Endothelial cell of umbilical vein (primary cell): ENCODE measurements at regions not wholly inside any gene's neighbourhood (a gene's known extent, or its start where the extent isn't known, plus 50 kb on each side); places are given as distances from the start of the nearest gene placed in this dataset.

ENCODE experiments used
- BruUV-seq: library from RNA; stranded (reverse); fragments of 400-500 nt; replicated peaks from 2 replicates; lab custom pipeline; 2021; lab: Mats Ljungman, UMichigan
- CTCF ChIA-PET: fragments of 300-600, 350-600 bp; sonication (Branson Sonifier 250); formaldehyde crosslinking; loops from one replicate; lab custom pipeline; 2021; ENCODE audit warnings: antibody characterized with exemption, inconsistent platforms; lab: Charles Lee
- POLR2A ChIA-PET: fragments of 300-600, 350-600 bp; sonication (Branson Sonifier 250); formaldehyde crosslinking; loops from one replicate; lab custom pipeline; 2021; ENCODE audit warnings: antibody characterized with exemption, inconsistent platforms; lab: Charles Lee
- DNase-seq: peaks from one replicate; pipeline ENCODE4 v3.0.0-alpha.2; 2011; ENCODE audit warnings: low read depth, low spot score
- FAIRE-seq: peaks from 2 replicates; lab custom pipeline; 2011; peaks lifted over from hg19 to GRCh38; lab: Jason Lieb, UNC
- H2AFZ ChIP-seq: 2 replicates; pipeline ENCODE4 v1.6.0; 2012; ENCODE audit warnings: low read depth, low read length, control low read depth, inconsistent platforms
- H3K27ac ChIP-seq: 2 replicates; pipeline ENCODE4 v1.5.1; 2011; ENCODE audit warnings: low read depth, mild to moderate bottlenecking, control low read depth, low read length, moderate library complexity; ENCODE audit not compliant: insufficient read depth
- H3K27me3 ChIP-seq, 2 experiments: 2 replicates each; pipeline versions ENCODE4 v1.6.0 to v1.6.1; 2011; ENCODE audit warnings: low read length in 2 of 2, mixed read lengths in 1 of 2; ENCODE audit not compliant: control insufficient read depth in 2 of 2, insufficient read depth in 2 of 2
- H3K36me3 ChIP-seq, 2 experiments: 2 replicates in 1 of 2; 3 replicates in 1 of 2; pipeline ENCODE4 v1.5.1; 2011; ENCODE audit warnings: low read length in 2 of 2, mild to moderate bottlenecking in 1 of 2, moderate library complexity in 1 of 2; ENCODE audit not compliant: control insufficient read depth in 2 of 2, insufficient read depth in 2 of 2; ENCODE audit errors: extremely low read depth in 1 of 2
- H3K4me1 ChIP-seq: 3 replicates; pipeline ENCODE4 v1.5.1; 2011; ENCODE audit warnings: mild to moderate bottlenecking, low read length; ENCODE audit not compliant: control insufficient read depth, insufficient read depth; ENCODE audit errors: extremely low read depth
- H3K4me2 ChIP-seq: 2 replicates; pipeline ENCODE4 v1.6.1; 2011; ENCODE audit warnings: low read length, control low read depth, mixed read lengths; ENCODE audit not compliant: insufficient read depth
- H3K4me3 ChIP-seq, 3 experiments: fragments of 200-600 bp in 1 of 3; sonication (generic), shearing (Covaris generic) in 1 of 3; replicated peaks in 1 of 3; 2 replicates each; pipeline ENCODE4 v1.5.1; 2011 to 2016; ENCODE audit warnings: control low read depth in 3 of 3, low read length in 3 of 3, mild to moderate bottlenecking in 2 of 3, inconsistent platforms in 1 of 3, low read depth in 1 of 3, moderate library complexity in 1 of 3; ENCODE audit not compliant: insufficient read depth in 1 of 3
- H3K79me2 ChIP-seq: 2 replicates; pipeline ENCODE4 v1.6.0; 2012; ENCODE audit warnings: low read length, inconsistent platforms; ENCODE audit not compliant: control insufficient read depth, insufficient read depth
- H3K9ac ChIP-seq: replicated peaks from 2 replicates; pipeline ENCODE3; 2011; ENCODE audit warnings: low read length, control low read depth; ENCODE audit not compliant: insufficient read depth; ENCODE audit errors: extremely low read depth
- H3K9me1 ChIP-seq: replicated peaks from 3 replicates; pipeline ENCODE4 v1.6.0; 2011; ENCODE audit warnings: mild to moderate bottlenecking, low read length; ENCODE audit not compliant: control insufficient read depth, insufficient read depth; ENCODE audit errors: extremely low read depth
- H3K9me3 ChIP-seq: replicated peaks from 2 replicates; pipeline ENCODE4 v1.5.1; 2012; ENCODE audit warnings: low read length, inconsistent platforms; ENCODE audit not compliant: control insufficient read depth, insufficient read depth
- H4K20me1 ChIP-seq: replicated peaks from 2 replicates; pipeline ENCODE3; 2011; ENCODE audit warnings: mild to moderate bottlenecking, low read length; ENCODE audit not compliant: control insufficient read depth, insufficient read depth; ENCODE audit errors: extremely low read depth
- EZH2 ChIP-seq: IDR thresholded peaks from 2 replicates; pipeline ENCODE4 v1.6.1; 2012; ENCODE audit warnings: borderline replicate concordance, low read depth, mild to moderate bottlenecking, moderate library complexity, low read length, inconsistent platforms; ENCODE audit not compliant: severe bottlenecking
- FOS ChIP-seq: IDR thresholded peaks from 2 replicates; pipeline ENCODE4 v1.6.1; 2011; ENCODE audit warnings: mild to moderate bottlenecking, low read length, moderate library complexity, borderline replicate concordance; ENCODE audit not compliant: insufficient read depth
- GATA2 ChIP-seq: IDR thresholded peaks from 2 replicates; pipeline ENCODE4 v1.7.0; 2011; ENCODE audit warnings: low read depth, mild to moderate bottlenecking, moderate library complexity, mixed read lengths, low read length; ENCODE audit not compliant: insufficient read length, insufficient read depth
- JUN ChIP-seq: IDR thresholded peaks from 2 replicates; pipeline ENCODE4 v1.6.1; 2011; ENCODE audit warnings: borderline replicate concordance, low read depth; ENCODE audit not compliant: insufficient read length, insufficient read depth
- MAX ChIP-seq: IDR thresholded peaks from 2 replicates; pipeline ENCODE4 v1.6.1; 2011; ENCODE audit not compliant: insufficient read depth, insufficient read length
- MYC ChIP-seq: IDR thresholded peaks from one replicate; pipeline ENCODE4 v1.6.1; 2011; ENCODE audit warnings: mild to moderate bottlenecking, low read depth, low read length
- POLR2A ChIP-seq: IDR thresholded peaks from 2 replicates; pipeline ENCODE4 v1.6.1; 2012; ENCODE audit warnings: low read depth, mild to moderate bottlenecking, control low read depth, low read length
- POLR2AphosphoS5 ChIP-seq: IDR thresholded peaks from 2 replicates; pipeline ENCODE4 v1.6.1; 2012; ENCODE audit warnings: low read depth, mild to moderate bottlenecking, control low read depth, low read length, moderate library complexity; ENCODE audit not compliant: insufficient read depth
- dilution Hi-C: fragments of 300-500 bp; cut with MboI; formaldehyde crosslinking; loops from one replicate; pipeline ENCODE4 v1.15.0; 2019; ENCODE audit warnings: low sequenced_read_pairs; ENCODE audit not compliant: extremely low pct_ligation_motif_present
- intact Hi-C: fragments of 100-400 bp; cut with micrococcal nuclease; formaldehyde crosslinking; loops from one replicate; pipeline ENCODE4 v1.10.0; 2022
- TF ChIP-seq, protein P1 (sequence below), 2 donors: IDR thresholded peaks; 1 replicate in 1 of 2; 2 replicates in 1 of 2; pipeline ENCODE4 v1.5.1; 2011; ENCODE audit warnings: low read length in 2 of 2, mild to moderate bottlenecking in 2 of 2, moderate library complexity in 2 of 2, control low read depth in 1 of 2, inconsistent platforms in 1 of 2, low read depth in 1 of 2; ENCODE audit not compliant: insufficient read depth in 1 of 2; ENCODE audit errors: extremely low read depth in 1 of 2

DNA sequence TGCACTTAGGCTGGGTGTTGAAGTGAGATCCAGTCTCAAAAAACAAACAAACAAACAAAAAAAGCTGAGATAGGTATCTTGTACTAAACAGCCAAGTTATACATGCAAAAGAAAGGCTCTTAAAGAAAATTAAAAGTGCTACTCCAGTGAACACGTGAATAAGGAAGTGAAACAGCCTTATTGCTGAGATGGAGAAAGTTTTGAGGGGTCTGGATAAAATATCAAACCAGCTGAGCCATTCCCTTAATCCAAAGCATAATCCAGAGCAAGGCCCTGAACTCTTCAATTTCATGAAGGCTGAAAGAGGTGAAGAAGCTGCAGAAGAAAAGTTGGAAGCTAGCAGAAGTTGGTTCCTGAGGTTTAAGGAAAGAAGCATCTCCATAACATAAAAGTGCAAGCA lies 360.5 kb upstream of the DAB1 start:
- no peaks in the 10 kb centered on the region for H3K9me1 ChIP-seq
- H2AFZ ChIP-seq = no peak overlapping the region
- no TSS peak for BruUV-seq
- no peaks in the 10 kb centered on the region for H3K4me1 ChIP-seq
- no peak for TF ChIP-seq POLR2A
- no peaks in the 10 kb centered on the region for H4K20me1 ChIP-seq
- CTCF ChIA-PET = no interaction called here
- no peaks in the 10 kb centered on the region for H3K9me3 ChIP-seq
- DNase-seq = no peak
- no peak overlapping the region for H3K27ac ChIP-seq
- FAIRE-seq = no peak
- dilution Hi-C loops (no loop called here), intact Hi-C loops (no loop called here)
- no peak overlapping the region for H3K4me3 ChIP-seq
- no peaks in the 10 kb centered on the region for H3K36me3 ChIP-seq
- H3K4me2 ChIP-seq = no peak overlapping the region
- no peaks in the 10 kb centered on the region for H3K79me2 ChIP-seq
- H3K9ac ChIP-seq = no peak overlapping the region
- POLR2A ChIA-PET = no interaction called here
- H3K27me3 ChIP-seq = no peaks in the 10 kb centered on the region

- no peak overlapping the region for H2AFZ ChIP-seq
- H3K9me3 ChIP-seq = no peaks in the 10 kb centered on the region
- H3K4me3 ChIP-seq = no peak overlapping the region
- no peaks in the 10 kb centered on the region for H4K20me1 ChIP-seq
- H3K9ac ChIP-seq = no peak overlapping the region
- BruUV-seq = no TSS peak
- H3K4me1 ChIP-seq = no peaks in the 10 kb centered on the region
- TF ChIP-seq POLR2AphosphoS5 = no peak
- TF ChIP-seq JUN = no peak
- no peak for TF ChIP-seq POLR2A
- no peak for TF ChIP-seq MYC
- no peak for TF ChIP-seq MAX
- no peak for TF ChIP-seq EZH2
- no peak for TF ChIP-seq FOS
- TF ChIP-seq GATA2 = no peak
- TF ChIP-seq, protein P1, sequence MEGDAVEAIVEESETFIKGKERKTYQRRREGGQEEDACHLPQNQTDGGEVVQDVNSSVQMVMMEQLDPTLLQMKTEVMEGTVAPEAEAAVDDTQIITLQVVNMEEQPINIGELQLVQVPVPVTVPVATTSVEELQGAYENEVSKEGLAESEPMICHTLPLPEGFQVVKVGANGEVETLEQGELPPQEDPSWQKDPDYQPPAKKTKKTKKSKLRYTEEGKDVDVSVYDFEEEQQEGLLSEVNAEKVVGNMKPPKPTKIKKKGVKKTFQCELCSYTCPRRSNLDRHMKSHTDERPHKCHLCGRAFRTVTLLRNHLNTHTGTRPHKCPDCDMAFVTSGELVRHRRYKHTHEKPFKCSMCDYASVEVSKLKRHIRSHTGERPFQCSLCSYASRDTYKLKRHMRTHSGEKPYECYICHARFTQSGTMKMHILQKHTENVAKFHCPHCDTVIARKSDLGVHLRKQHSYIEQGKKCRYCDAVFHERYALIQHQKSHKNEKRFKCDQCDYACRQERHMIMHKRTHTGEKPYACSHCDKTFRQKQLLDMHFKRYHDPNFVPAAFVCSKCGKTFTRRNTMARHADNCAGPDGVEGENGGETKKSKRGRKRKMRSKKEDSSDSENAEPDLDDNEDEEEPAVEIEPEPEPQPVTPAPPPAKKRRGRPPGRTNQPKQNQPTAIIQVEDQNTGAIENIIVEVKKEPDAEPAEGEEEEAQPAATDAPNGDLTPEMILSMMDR (IDR thresholded peaks at IDR 0.05; ENCODE audit: extremely low read depth in 1 of 2, insufficient read depth in 1 of 2, low read depth in 1 of 2, low read length in 2 of 2) = no peak
- DNase-seq (no peak), FAIRE-seq (no peak)
- no peak overlapping the region for H3K4me2 ChIP-seq
- no peaks in the 10 kb centered on the region for H3K79me2 ChIP-seq
- no peaks in the 10 kb centered on the region for H3K9me1 ChIP-seq
- POLR2A ChIA-PET = no interaction called here
- no peaks in the 10 kb centered on the region for H3K27me3 ChIP-seq
- no peak overlapping the region for H3K27ac ChIP-seq
- dilution Hi-C loops = no loop called here
- CTCF ChIA-PET = no interaction called here
- intact Hi-C loops = no loop called here
- no peaks in the 10 kb centered on the region for H3K36me3 ChIP-seq
Measured at GRCh38 chr1:57782357-57782756, 358.5 kb upstream of the DAB1 start.
